ENCODE measurements at regions not wholly inside any gene's neighbourhood (a gene's known extent, or its start where the extent isn't known, plus 50 kb on each side); places are given as distances from the start of the nearest gene placed in this dataset.

GRCh38 chr4:14787894-14788293 is 214.4 kb upstream of the CPEB2 start:
- no peak for DNase-seq (ENCODE audit: low spot score)

- DNase-seq (ENCODE audit: low spot score), result no peak
These were observed 211.8 kb upstream of the CPEB2 start for GRCh38 chr4:14790494-14790893.

- DNase-seq (ENCODE audit: low spot score), result no peak
These were observed 209.5 kb upstream of the CPEB2 start for GRCh38 chr4:14792702-14793227.

- DNase-seq (ENCODE audit: low spot score), result no peak
These were observed 201.3 kb upstream of the CPEB2 start for GRCh38 chr4:14800977-14801376.

- no peak for DNase-seq (ENCODE audit: low spot score)
These were observed 199.7 kb upstream of the CPEB2 start for GRCh38 chr4:14802596-14802995.

- no peak for DNase-seq (ENCODE audit: low spot score)
These were observed 194.4 kb upstream of the CPEB2 start for GRCh38 chr4:14807856-14808255.

GRCh38 chr4:14809203-14809602 is 193.1 kb upstream of the CPEB2 start:
- no peak for DNase-seq (ENCODE audit: low spot score)

GRCh38 chr4:14810121-14810520 is 192.2 kb upstream of the CPEB2 start:
- no peak for DNase-seq (ENCODE audit: low spot score)

GRCh38 chr4:14810568-14810967 is 191.7 kb upstream of the CPEB2 start:
- DNase-seq (ENCODE audit: low spot score), result no peak

- no peak for DNase-seq (ENCODE audit: low spot score)
These were observed 190.2 kb upstream of the CPEB2 start for GRCh38 chr4:14812101-14812500.

GRCh38 chr4:14816623-14817261 is 185.5 kb upstream of the CPEB2 start:
- DNase-seq (ENCODE audit: low spot score), result no peak

- DNase-seq (ENCODE audit: low spot score), result no peak
These were observed 178.1 kb upstream of the CPEB2 start for GRCh38 chr4:14824189-14824588.

GRCh38 chr4:14827111-14827510 is 175.2 kb upstream of the CPEB2 start:
- DNase-seq (ENCODE audit: low spot score), result no peak

GRCh38 chr4:14829795-14830194 is 172.5 kb upstream of the CPEB2 start:
- DNase-seq (ENCODE audit: low spot score), result no peak

- no peak for DNase-seq (ENCODE audit: low spot score)
These were observed 170.9 kb upstream of the CPEB2 start for GRCh38 chr4:14831416-14831815.

GRCh38 chr4:14833053-14833452 is 169.2 kb upstream of the CPEB2 start:
- DNase-seq (ENCODE audit: low spot score), result no peak

GRCh38 chr4:14834382-14834781 is 167.9 kb upstream of the CPEB2 start:
- no peak for DNase-seq (ENCODE audit: low spot score)

- no peak for DNase-seq (ENCODE audit: low spot score)
These were observed 167.0 kb upstream of the CPEB2 start for GRCh38 chr4:14835288-14835687.

GRCh38 chr4:14835708-14836425 is 166.4 kb upstream of the CPEB2 start:
- DNase-seq (ENCODE audit: low spot score), result no peak

- no peak for DNase-seq (ENCODE audit: low spot score)
These were observed 164.4 kb upstream of the CPEB2 start for GRCh38 chr4:14837860-14838259.

- DNase-seq (ENCODE audit: low spot score), result no peak
These were observed 160.2 kb upstream of the CPEB2 start for GRCh38 chr4:14841801-14842768.

- no peak for DNase-seq (ENCODE audit: low spot score)
These were observed 159.2 kb upstream of the CPEB2 start for GRCh38 chr4:14842964-14843630.

Measured in putamen (tissue), 1 donor.